Hepatocyte (in vitro differentiated cells): ENCODE measurements at regions not wholly inside any gene's neighbourhood (a gene's known extent, or its start where the extent isn't known, plus 50 kb on each side); places are given as distances from the start of the nearest gene placed in this dataset.

Experiments used
- DNase-seq: peaks from one replicate; pipeline ENCODE4 v3.0.0-alpha.2; 2016; ENCODE audit warnings: low spot score
- H2AFZ ChIP-seq: fragments of 200-600 bp; sonication (generic); 2 replicates; pipeline ENCODE4 v1.6.0; 2016; ENCODE audit warnings: antibody characterized with exemption, mild to moderate bottlenecking
- H3K27ac ChIP-seq: fragments of 200-600 bp; sonication (generic); 2 replicates; pipeline ENCODE4 v1.5.1; 2016; ENCODE audit warnings: mild to moderate bottlenecking
- H3K27me3 ChIP-seq: fragments of 200-600 bp; sonication (generic); 2 replicates; pipeline ENCODE4 v1.6.1; 2016
- H3K36me3 ChIP-seq: fragments of 200-600 bp; sonication (generic); replicated peaks from 2 replicates; pipeline ENCODE4 v1.5.1; 2016; ENCODE audit warnings: low read depth; ENCODE audit not compliant: insufficient read depth
- H3K4me1 ChIP-seq: fragments of 200-600 bp; sonication (generic); 2 replicates; pipeline ENCODE4 v1.5.1; 2016; ENCODE audit warnings: mild to moderate bottlenecking, moderate library complexity; ENCODE audit not compliant: insufficient read depth
- H3K4me2 ChIP-seq: fragments of 200-600 bp; sonication (generic); 2 replicates; pipeline ENCODE4 v1.6.0; 2016
- H3K4me3 ChIP-seq: fragments of 200-600 bp; sonication (generic); 2 replicates; pipeline ENCODE4 v1.5.1; 2016; ENCODE audit warnings: mild to moderate bottlenecking
- H3K79me2 ChIP-seq: fragments of 200-600 bp; sonication (generic); 2 replicates; pipeline ENCODE4 v1.6.0; 2017; ENCODE audit warnings: mild to moderate bottlenecking
- H3K9me2 ChIP-seq: fragments of 200-600 bp; sonication (generic); replicated peaks from 2 replicates; pipeline ENCODE4 v1.6.0; 2017; ENCODE audit warnings: mild to moderate bottlenecking; ENCODE audit not compliant: insufficient read depth
- H3K9me3 ChIP-seq: fragments of 200-600 bp; sonication (generic); 2 replicates; pipeline ENCODE4 v1.5.1; 2016; ENCODE audit warnings: low read depth, mild to moderate bottlenecking
- H4K20me1 ChIP-seq: fragments of 200-600 bp; sonication (generic); 2 replicates; pipeline ENCODE4 v1.6.0; 2016; ENCODE audit warnings: mild to moderate bottlenecking; ENCODE audit not compliant: insufficient read depth, poor library complexity, severe bottlenecking
- CTCF ChIP-seq: fragments of 200-600 bp; sonication (generic); IDR thresholded peaks from 2 replicates; pipeline ENCODE4 v1.5.1; 2016; ENCODE audit warnings: antibody characterized with exemption, mild to moderate bottlenecking; ENCODE audit not compliant: poor library complexity
- EZH2 ChIP-seq: fragments of 200-600 bp; sonication (generic); IDR thresholded peaks from 2 replicates; pipeline ENCODE4 v1.6.1; 2016; ENCODE audit warnings: antibody characterized with exemption, mild to moderate bottlenecking, borderline replicate concordance
- EZH2phosphoT487 ChIP-seq: fragments of 200-600 bp; sonication (generic); IDR thresholded peaks from one replicate; pipeline ENCODE4 v1.6.1; 2018; ENCODE audit warnings: antibody characterized with exemption, mild to moderate bottlenecking, low read depth, moderate library complexity; ENCODE audit not compliant: unreplicated experiment, severe bottlenecking
- WGBS: methylation state at CpG from one replicate; pipeline ENCODE4 v1.1.6; 2016; ENCODE audit warnings: low lambda C conversion rate; ENCODE audit errors: missing lambda C conversion rate; 5-methylcytosine and 5-hydroxymethylcytosine counted together

- no peak overlapping the region for H3K27ac ChIP-seq
- peaks cover 8% of the 10 kb centered on the region for H3K4me1 ChIP-seq
- no peaks in the 10 kb centered on the region for H3K79me2 ChIP-seq
- H4K20me1 ChIP-seq = no peaks in the 10 kb centered on the region
- no peaks in the 10 kb centered on the region for H3K9me3 ChIP-seq
- TF ChIP-seq EZH2 (no peak), EZH2phosphoT487 (no peak), CTCF (no peak)
- H2AFZ ChIP-seq = no peak overlapping the region
- no peaks in the 10 kb centered on the region for H3K9me2 ChIP-seq
- no peak overlapping the region for H3K4me2 ChIP-seq
- H3K4me3 ChIP-seq = no peak overlapping the region
- WGBS = 88% methylated on average over 13 of the region's 13 CpGs
- H3K36me3 ChIP-seq = no peaks in the 10 kb centered on the region
- H3K27me3 ChIP-seq = no peaks in the 10 kb centered on the region
- DNase-seq = no peak
These were observed 55.0 kb downstream of the KCNF1 start for GRCh38 chr2:10966741-10967140.

GRCh38 chr2:10968176-10968575 lies 56.4 kb downstream of the KCNF1 start:
- Histone ChIP-seq H3K79me2 (no peaks in the 10 kb centered on the region), H3K4me1 (peaks cover 8% of the 10 kb centered on the region), H3K9me2 (no peaks in the 10 kb centered on the region), H4K20me1 (no peaks in the 10 kb centered on the region), H3K27ac (no peak overlapping the region), H3K4me3 (no peak overlapping the region), H3K4me2 (no peak overlapping the region), H2AFZ (no peak overlapping the region), H3K9me3 (no peaks in the 10 kb centered on the region), H3K27me3 (no peaks in the 10 kb centered on the region), H3K36me3 (no peaks in the 10 kb centered on the region)
- DNase-seq = no peak
- TF ChIP-seq CTCF (no peak), EZH2 (no peak), EZH2phosphoT487 (no peak)
- 85% methylated on average over 11 of the region's 11 CpGs for WGBS

- H3K79me2 ChIP-seq = no peaks in the 10 kb centered on the region
- DNase-seq = no peak
- H3K4me1 ChIP-seq = no peaks in the 10 kb centered on the region
- 54% methylated on average over 3 of the region's 3 CpGs for WGBS
- no peaks in the 10 kb centered on the region for H3K9me2 ChIP-seq
- H3K27ac ChIP-seq = no peak overlapping the region
- TF ChIP-seq EZH2 = no peak
- TF ChIP-seq CTCF = no peak
- TF ChIP-seq EZH2phosphoT487 = no peak
- H3K9me3 ChIP-seq = no peaks in the 10 kb centered on the region
- H3K27me3 ChIP-seq = no peaks in the 10 kb centered on the region
- H3K36me3 ChIP-seq = no peaks in the 10 kb centered on the region
- no peak overlapping the region for H3K4me2 ChIP-seq
- H3K4me3 ChIP-seq = no peak overlapping the region
- H2AFZ ChIP-seq = no peak overlapping the region
- no peaks in the 10 kb centered on the region for H4K20me1 ChIP-seq
These were observed 58.9 kb downstream of the KCNF1 start for GRCh38 chr2:10970666-10971065.
